Stimulated activated CD4-positive, alpha-beta T cell treated with anti-CD3 and anti-CD28 coated beads, Interleukin-15, amount 100 ng/mL, for 1 hour (primary cell): ENCODE measurements at regions not wholly inside any gene's neighbourhood (a gene's known extent, or its start where the extent isn't known, plus 50 kb on each side); places are given as distances from the start of the nearest gene placed in this dataset.

ENCODE experiments used
- DNase-seq, 2 donors: peaks; one replicate each; pipeline ENCODE4 v3.0.0-alpha.2; 2020; ENCODE audit warnings: low read depth in 1 of 2, low spot score in 1 of 2

DNA sequence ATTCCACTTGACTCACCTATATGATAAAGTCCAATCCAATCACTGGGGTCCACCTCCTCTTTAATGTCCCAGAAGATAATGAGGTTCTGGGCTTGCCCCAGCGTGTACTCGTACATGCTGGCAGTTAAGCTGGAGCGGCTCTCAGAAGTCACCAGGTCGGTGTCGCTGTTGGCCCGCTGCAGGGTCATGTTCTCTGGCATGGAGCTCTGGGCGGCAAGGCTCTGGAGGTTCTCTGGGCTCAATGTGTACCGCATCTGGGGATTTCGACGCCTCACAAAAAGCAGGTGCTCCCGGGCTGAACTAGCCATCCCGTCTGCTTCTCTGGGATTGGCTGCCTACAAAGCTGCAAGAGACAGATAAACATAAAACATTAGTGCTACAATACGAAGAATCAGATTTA is 206.4 kb upstream of the CCDC150 start:
- DNase-seq = no peak

DNA sequence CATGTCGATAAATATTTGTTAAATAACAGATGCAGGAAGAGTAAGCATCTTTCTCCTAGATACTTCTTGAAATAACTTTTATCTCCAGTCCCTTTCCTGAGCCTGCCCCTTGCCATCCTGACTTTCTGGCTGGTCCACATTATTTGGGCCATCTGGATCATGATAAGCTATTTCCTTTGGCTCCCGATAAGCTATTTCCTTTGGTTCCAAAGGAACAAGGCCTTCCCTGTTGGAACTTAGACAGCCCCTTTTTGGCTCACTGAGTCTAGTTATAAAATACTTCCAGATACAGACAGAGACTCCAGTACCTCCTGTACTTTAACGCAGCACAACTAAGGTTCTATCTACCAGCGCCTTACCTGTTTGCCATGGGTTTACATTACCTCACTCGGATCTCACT is 205.3 kb upstream of the CCDC150 start:
- DNase-seq = no peak

DNA sequence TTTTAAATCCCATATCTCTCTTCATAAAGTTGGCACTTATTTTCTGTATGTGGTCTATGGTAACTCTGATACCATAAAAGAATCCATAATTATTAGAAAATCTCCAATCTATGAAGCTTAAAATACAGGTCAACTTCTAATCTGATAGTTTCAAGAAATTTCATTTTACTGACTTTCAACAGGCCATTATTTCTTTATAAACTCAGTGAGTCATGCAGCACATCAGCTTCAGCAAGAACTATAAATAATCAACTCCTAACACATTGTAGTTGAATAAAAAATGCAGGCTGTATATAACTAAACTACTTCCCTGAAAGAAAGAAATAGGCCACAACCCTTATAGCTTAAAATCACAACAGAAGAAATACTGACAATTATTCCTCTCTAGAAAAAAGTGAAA is 204.3 kb upstream of the CCDC150 start:
- no peak for DNase-seq

DNA sequence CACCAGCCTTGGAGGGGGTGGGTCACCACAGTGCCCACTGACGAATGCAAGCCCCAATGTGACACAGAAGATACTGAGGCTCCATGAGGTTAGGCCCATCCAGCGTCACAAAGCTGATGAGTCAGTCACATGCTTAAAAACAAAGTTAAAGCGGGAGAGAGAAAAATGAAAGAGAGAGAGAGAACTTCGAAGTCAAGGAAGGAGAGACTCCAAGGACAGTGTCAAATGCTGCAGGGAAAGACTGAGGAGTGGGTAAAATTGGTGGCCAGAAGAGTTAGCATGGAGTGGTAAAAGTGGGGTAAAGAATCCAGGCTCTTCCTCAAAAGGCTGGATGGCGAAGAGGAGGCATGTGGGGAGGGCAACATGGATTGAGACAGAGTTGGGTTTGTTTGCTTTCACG is 201.9 kb upstream of the CCDC150 start:
- DNase-seq = no peak

DNA sequence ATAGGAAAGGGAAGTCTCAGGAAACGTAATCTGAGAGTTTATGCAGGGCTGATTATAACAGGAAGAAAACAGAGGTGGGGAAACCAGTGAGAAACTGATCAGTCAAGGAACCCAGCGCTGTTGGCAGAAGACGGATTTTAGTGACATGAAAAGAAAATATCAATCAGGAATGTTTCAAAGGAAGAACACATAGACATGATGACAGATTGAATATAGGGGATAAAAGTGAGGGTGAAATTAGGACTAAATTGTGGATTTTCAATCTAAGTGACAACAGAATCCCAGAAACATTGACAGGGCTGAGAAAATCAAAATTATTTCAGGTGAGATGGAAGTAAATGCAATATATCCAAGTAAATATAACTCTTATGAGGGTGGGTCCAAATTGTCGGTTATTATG is 199.8 kb upstream of the CCDC150 start:
- DNase-seq = no peak

DNA sequence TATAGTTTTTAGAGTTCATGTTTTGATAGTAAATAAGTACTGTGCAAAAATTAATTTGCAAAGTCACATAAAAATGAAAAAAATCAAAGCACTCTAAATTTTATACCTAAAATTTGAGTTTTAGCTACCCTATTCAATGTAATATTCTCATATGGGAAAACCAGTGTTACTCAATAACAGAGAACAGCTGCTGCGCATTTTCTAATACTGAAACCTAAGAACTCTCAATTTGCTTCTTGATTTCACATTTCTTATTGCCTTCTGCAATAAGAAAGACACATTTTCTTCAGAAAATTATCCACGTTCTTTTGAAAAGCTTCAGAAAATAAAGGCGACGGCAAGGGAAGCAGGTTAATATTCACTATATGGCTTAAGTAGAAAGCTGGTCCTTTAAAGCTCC is 199.1 kb upstream of the CCDC150 start:
- no peak for DNase-seq

DNA sequence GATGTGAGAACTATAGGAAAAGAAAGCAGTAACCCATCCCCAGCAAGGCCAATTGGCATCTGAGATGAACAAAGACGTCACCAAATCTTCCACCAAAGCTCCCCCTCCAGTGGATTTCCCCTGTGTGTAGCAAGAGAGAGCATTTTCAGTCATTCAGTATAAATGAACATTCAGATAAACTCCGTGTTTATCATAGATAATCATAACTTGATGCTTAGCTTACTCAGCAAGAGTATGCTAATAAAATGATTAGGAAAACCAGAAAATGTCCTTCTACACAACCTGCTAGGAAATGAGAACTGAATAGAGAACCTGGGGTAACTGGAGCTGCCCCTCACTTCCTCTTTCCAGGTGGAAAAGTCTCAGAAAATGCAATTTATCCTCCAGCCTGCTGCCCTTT is 198.0 kb upstream of the CCDC150 start:
- no peak for DNase-seq

DNA sequence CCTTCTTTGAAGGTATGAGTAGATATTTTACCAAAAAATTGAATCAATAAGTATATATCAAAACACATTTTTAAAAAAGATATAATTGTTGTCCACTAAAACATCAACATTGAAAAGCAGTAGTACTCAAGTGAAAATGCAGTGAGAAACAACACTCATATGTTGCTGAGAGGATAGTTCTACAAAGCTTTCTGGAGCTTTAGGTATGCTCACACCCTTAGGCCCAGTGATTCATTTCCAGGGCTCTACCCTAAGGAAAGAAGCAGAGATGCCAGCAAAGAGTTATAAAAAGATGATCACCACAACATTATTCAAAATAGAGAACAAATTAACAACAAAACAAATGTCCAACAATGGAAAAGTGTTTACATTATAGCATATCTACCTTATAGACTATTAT is 197.3 kb upstream of the CCDC150 start:
- DNase-seq = no peak

DNA sequence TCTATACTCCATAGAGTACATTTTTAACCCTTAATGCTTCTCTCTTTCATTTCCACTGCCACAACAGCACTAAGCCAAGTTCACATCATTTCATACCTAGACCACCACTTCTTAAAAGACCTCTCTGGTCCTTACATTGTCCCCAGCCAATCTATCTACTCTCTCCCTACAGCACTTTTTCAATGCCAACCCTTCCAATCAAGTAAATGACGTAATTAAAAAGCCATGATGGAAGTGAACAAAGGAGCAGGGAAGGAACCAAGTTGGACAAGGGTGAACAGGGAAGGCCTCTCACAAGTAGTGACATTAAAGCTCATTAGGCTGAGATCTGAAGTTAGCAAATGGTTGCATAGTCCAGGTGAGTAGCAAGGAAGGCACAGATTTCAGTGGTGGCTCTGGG is 195.1 kb upstream of the CCDC150 start:
- no peak for DNase-seq

DNA sequence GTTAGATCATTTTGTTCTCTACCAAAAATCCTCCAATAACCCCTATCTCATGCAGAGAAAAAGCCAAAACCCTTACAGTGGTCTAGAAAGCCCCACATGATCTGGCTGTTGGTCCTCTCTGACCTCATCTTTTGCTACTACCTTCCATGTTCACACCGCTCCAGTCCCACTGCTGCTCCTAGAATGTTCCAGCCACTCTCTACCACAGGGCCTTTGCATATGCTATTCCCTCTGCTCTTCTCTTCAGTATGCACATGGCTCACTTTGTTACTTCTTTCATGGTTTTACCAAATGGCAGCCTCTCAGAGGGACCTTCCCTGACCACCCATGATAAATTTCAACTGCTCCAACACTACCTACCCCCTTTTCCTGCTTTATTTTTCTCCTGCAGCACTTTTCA is 193.5 kb upstream of the CCDC150 start:
- DNase-seq = no peak

DNA sequence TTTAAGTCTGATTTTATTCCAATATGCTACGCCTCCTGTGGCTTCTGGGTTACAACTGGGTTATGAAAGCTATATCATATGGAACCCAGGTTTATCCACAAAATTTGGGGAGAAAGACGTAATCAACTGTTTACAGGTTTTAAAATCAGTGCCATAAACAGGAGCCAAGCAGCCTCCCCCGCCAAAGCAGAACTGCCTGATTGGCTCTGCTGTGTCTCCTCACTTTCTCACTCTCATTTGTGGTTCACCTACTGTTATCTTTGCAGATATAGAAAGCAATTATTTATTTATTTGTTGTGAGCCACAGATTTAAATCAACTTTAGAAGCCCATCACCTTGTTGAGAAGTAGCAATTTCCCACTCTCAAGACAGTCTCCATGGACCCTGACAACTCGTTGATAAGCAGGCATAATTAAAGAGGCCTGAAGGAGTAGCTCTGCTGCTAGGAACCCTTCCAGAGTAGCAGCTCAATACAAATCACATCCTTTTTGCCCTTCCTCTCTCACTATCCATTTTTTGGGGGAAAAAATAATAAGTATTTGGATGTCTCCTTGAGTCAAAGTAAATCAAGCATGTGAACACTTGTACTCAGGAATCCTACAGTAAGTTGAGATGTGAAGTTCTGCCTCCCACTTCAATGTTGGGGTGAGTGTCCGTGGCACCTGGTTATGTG is 191.0 kb upstream of the CCDC150 start:
- DNase-seq = no peak

DNA sequence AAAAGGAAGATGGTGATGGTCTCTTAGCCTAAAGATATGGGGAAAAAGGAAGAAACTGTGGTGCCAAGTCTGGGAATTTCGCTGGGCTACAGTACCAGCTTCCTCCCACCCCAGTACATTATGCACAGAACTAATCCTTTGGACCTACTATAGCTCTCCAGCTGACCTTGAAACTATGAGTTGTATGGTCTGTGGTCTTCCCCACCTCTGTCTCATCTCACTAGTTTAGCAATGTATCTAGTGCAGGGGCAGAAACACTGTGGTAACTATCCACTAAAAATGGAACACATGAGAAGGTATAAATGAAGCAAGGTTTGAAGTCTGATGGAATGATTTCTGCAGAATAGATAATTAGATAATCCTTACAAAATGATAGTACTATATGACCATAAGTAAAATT is 190.4 kb upstream of the CCDC150 start:
- DNase-seq = no peak

DNA sequence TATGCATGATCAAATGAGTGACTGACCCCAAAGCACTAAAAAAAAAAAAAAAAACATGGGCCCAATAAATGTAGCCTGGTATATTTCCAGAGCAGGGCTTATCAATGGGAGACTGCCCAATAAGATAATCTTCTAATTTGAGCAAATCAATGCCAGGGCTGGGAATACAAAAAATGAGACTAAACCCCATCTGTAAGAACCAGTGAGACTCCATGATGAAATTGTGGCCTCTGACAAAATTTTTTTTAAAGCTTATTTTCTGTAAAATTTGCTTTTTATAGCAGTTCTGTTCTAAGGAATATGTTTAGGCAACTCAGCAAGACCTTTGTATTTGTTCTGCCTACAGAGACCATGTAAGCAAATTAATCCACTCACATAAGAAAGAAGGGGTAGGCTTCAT is 186.8 kb upstream of the CCDC150 start:
- no peak for DNase-seq

DNA sequence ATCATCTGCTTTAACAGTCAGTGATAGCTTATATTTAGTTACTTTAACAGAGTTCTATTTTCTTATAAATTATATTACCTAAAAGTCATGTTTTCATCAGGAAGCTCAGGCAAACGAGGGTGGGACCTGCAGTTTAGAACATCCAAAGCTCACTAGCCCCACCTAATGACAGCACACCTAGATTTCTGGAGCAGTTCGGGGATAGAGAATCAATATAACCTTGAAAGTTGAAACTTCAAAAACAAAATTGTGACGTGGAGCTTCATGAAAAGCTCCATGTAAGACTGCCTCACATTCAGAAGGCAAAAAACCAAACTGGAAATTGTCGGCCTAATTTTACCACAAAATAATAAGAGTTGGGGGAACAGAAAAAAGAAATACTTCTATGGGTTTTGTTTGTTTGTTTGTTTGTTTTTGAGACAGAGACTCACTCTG is 185.9 kb upstream of the CCDC150 start:
- no peak for DNase-seq

DNA sequence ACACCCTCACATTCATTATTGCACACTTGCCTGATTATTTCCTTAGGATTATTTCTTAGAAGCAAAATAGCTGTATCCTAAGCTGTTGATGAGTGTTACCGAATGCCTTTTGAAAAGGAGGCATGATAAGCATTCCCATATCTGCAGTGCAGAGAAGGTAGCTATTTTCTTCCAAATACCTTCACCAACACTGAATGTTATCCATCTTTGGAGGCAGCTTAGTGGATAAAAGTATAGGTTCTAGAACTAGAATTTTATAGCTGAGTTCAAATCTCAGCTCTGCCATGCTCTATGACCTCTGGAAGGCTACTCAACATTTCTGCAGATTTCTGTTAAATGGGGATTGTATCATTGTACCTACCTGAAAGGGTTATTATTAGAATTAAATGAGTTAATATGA is 185.0 kb upstream of the CCDC150 start:
- DNase-seq = no peak

DNA sequence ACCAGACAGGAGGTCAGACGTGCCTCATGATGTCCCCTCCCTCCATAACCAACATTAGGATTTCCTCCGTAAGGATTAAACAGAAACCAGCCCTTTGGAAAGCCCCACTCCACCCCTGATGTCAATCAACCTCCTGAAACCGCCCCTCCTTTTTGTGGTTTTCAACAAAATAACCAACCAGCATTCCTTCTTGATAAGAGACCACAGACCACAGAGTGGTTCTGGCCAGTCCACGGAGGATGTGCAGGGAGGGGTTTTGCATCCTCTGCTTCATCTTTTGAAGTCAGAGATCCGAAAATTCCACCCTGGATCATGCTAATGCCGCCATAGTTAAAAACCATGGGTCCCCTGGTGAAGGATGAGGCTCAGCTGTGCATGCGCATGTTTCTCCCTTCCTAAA is 180.0 kb upstream of the CCDC150 start:
- no peak for DNase-seq

DNA sequence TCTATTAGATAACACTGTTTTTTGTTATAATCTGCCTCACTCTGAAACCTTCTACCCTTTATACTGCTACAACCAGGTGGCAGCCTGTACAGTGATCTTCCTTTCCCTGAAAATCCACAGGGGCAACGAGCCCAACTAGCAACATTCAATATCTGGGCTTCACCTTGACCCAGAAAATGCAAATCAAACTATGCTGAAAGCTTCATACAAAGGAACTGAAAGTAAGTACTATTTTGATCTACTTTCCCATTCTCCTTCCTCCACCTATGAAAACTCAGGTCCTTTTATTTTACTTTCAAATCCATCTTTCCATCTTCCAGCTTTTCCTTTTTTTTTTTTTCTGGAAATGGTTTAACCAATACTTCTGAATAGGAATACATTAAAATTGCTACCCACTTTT is 175.8 kb upstream of the CCDC150 start:
- no peak for DNase-seq

DNA sequence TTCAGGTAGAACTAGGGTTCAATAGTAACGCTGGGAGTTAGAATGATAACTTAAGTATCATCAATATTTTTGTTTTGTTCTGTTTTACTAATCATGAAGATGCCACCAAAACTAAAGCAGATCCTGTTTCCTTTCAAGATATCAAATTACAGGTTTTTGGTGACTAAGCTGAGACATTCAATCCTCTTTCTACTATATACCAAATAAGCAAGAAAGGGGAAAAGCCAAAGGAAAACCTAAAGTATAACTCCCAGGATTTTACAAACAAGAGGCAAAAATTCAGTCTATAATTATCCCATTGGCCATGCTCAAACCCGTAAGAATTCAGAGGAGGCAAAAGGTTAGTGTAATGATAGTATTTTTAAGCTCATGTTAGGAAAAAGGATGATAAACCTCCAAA is 175.2 kb upstream of the CCDC150 start:
- no peak for DNase-seq

DNA sequence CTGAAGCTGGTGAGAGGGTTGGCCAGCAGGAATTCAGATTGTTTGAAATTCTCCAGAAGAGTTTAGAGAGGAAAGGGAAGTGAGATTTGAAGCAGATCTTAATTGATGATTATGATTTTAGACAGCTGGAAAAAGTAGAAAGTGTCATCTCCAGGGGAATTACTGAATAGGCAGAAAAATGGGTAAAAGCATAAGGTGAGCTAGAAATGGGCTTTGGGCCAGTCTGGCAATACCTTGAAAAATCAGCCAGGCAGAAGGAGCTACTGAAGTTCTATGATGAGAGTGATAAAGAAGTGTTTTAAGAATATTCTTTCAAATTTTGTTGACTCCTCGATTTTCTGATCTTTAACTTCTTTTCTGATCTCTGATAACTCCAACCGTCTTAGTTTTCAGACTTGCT is 172.9 kb upstream of the CCDC150 start:
- no peak for DNase-seq

DNA sequence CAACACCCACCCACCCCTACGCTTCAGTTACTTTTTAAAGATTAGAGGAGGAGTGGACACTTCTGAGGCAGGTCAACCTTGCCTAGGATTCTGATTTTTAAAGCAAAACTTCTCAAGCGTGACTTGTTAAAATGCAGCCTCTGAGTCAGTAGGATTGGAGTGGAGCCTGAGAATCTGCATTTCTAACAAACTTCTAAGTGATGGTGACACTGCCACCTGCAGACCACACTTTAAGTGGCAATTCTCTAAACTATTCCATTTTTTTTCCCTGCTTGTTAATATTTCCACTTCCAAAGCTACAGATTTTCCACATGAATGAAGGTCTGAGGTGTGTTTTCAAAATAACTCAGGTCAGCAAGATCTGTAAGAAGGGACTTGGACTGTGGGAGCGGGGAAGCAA is 171.1 kb upstream of the CCDC150 start:
- no peak for DNase-seq

DNA sequence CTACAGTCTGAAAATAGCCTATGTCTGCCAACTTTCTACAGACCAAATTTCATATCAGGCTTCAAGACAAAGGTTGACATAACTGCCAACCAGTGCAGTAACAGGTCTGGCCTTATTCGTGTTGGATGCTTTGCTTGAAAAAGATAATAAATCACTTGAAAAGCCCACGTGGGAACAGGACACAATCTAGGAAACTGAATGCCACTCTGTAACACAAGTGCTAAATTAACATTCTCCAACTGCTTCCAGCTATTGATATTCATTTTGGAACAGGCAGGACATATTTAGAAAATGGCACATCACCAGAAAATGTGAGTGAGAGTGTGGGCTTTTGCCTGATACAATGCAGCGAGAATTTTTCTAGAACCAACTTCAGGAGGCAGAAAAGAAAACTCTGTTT is 165.9 kb upstream of the CCDC150 start:
- DNase-seq = no peak

DNA sequence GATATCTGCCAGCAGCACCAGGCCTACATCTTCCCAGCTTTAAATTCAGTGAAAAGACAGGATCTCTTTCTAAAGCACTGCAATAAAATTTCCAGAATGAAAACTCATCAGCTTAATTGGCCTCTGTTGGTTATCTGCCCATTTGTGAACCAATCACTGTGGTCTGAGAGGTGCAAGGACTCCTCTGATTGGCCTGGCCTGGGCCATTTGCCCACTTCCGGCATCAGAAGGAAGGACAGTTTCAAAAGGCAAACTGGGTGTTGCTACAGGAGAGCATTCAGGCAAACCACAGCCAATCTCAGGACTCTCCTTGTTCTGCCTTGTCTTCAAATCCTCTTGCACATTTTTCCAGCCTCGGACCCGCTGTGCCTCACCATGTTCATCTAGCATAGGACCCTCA is 163.9 kb upstream of the CCDC150 start:
- DNase-seq = no peak

DNA sequence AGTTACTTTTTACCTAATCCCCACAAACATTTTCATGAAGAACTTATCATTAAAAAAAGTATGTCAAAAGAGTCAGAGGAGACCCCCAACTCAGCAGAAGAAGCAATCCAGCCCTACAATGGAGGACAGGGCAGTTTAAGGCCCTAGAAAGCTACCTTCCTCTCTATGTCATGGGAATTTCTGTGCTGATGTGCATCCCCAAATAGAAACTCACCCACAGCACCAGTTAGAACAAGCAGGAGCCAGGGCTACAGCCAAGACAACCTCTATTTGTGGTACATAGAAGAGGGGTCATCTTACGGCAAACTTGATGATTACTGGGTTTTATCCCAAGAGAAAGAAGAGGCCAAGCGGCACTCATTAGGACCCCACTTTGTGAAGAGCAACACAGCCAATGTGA is 160.9 kb upstream of the CCDC150 start:
- DNase-seq = no peak

DNA sequence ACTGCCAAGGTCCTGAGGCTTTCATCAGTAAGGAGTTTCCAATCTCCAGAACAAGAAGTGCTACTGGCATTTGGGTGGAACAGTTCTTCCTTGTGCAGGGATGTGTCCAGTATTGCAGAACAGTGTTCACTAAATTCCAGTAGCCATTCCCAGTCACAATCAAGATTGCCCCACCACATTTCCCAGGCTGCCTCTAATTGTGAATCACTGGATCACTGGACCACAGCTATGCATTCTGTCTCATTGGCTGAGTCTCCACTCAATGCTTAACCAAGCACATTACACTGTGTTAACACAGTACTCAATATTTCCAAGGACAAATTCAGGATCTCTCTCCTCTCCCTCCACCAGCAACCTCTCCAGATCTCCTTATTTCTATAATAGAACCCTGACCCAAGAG is 160.2 kb upstream of the CCDC150 start:
- no peak for DNase-seq
